C4-2B (cell line): ENCODE measurements at regions not wholly inside any gene's neighbourhood (a gene's known extent, or its start where the extent isn't known, plus 50 kb on each side); places are given as distances from the start of the nearest gene placed in this dataset.

ENCODE experiments used
- ZFX ChIP-seq: fragments of 450-650 bp; IDR thresholded peaks from 2 replicates; pipeline ENCODE4 v1.6.1; 2017
- TF ChIP-seq, protein P1 (sequence below): fragments of 450-650 bp; conservative IDR thresholded peaks from 2 replicates; pipeline ENCODE4 v1.5.1; 2017; ENCODE audit warnings: mild to moderate bottlenecking

DNA sequence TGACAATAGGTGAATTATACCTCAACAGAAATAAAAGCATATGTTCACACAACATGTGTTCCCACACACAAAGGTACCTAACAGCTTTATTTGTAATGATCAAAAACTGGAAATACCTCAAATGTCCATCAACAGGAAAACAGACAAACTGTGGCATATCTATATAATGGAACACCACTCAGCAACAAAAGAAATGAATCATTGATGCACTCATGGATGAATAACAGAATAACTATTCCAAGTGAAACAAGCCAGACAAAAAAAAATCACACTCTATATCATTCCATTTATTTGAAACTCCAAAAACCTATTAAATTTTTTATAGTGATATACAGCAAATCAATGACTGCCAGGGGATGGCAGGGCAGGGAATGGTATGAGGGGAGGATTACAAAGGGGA, 148.1 kb downstream of the PLS3 start:
- TF ChIP-seq, protein P1, sequence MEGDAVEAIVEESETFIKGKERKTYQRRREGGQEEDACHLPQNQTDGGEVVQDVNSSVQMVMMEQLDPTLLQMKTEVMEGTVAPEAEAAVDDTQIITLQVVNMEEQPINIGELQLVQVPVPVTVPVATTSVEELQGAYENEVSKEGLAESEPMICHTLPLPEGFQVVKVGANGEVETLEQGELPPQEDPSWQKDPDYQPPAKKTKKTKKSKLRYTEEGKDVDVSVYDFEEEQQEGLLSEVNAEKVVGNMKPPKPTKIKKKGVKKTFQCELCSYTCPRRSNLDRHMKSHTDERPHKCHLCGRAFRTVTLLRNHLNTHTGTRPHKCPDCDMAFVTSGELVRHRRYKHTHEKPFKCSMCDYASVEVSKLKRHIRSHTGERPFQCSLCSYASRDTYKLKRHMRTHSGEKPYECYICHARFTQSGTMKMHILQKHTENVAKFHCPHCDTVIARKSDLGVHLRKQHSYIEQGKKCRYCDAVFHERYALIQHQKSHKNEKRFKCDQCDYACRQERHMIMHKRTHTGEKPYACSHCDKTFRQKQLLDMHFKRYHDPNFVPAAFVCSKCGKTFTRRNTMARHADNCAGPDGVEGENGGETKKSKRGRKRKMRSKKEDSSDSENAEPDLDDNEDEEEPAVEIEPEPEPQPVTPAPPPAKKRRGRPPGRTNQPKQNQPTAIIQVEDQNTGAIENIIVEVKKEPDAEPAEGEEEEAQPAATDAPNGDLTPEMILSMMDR, result no peak
- no peak for TF ChIP-seq ZFX
